IPS-NIHi7 (cell line): ENCODE measurements at regions not wholly inside any gene's neighbourhood (a gene's known extent, or its start where the extent isn't known, plus 50 kb on each side); places are given as distances from the start of the nearest gene placed in this dataset.

Experiments
- DNase-seq: peaks from one replicate; pipeline ENCODE4 v3.0.0; 2012; ENCODE audit warnings: mixed read lengths; ENCODE audit errors: extremely low spot score

DNA sequence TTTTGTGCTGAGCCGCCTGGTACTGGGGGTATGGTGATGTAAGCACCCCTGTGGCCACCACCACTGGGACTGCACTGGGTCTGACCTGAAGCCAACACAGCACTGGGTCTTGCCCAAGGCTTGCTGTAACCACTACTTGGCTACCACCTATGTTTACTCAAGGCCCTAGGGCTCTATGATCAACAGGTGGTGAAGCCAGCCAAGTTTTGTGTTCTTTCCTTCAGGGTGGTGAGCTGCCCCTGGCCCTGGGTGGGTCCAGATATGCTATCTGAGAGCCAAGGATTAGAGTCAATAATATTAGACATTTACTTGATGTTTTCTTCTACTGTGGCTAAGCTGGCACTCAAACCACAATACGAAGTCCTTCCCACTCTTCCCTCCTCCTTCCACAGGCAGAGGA lies 55.1 kb upstream of the PAGE4 start:
- no peak for DNase-seq

DNA sequence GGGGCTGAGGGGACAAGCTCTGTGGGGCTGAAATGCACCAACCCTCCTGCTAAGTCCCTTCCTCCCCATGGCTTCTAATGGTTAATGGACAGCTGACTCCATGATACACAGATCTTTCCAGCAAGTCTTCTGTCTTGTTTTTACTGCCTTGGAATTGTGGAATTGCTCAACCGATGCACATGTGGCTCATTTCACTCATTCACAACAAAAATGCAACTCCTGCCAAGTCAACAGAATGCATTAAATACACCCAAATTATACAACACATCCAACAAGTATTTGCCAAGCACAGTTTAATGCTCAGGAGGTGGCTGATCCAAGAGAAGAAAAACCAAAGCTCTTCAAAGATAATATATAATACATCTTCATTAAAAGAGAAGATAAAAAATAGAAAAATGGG lies 61.9 kb upstream of the PAGE4 start:
- no peak for DNase-seq

DNA sequence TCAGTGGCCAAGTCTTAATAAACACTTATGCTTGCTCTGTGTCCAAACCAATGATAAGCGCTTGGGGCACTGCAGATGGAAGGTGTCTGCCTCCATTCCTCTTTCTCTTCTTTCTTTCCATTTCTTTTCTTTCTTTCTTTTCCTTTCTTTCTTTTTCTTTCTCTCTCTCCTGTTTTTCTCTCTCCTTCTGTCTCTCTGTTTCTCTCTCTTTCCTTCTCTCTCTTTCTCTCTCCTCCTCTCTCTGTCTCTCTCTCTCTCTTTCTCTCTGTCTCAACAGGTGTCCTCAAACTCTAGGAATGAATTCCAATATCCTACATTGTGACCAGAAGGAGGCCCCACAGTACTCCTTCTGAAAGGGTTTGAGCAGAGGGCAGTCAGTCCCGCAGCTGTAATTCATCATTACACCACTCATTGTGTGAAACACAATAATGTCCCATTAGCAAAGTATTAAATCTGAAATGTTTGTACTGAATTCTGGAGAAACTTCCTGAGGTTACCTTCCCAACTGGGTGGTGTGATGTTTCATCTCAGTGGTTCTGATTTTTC lies 66.5 kb upstream of the PAGE1 start:
- DNase-seq = no peak

DNA sequence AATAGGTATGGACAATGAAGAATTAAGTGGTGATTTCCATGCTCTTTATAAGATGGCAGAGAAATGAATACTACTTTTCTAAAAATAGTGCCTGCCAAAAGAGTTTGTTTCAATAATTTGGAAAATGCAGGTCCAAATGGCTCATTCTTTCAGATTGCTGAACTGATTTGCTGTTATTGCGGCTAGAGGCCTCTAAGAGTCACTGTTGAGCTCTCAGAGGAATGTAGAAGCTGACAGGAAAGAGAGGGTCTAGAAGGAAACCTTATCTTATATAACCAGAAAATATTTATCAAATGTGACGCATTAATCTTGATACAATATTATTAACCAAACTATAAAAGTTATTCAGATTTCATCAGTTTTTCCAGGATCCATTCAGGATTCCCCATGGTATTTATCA lies 65.7 kb upstream of the PAGE1 start:
- DNase-seq = peak; percentile 20

DNA sequence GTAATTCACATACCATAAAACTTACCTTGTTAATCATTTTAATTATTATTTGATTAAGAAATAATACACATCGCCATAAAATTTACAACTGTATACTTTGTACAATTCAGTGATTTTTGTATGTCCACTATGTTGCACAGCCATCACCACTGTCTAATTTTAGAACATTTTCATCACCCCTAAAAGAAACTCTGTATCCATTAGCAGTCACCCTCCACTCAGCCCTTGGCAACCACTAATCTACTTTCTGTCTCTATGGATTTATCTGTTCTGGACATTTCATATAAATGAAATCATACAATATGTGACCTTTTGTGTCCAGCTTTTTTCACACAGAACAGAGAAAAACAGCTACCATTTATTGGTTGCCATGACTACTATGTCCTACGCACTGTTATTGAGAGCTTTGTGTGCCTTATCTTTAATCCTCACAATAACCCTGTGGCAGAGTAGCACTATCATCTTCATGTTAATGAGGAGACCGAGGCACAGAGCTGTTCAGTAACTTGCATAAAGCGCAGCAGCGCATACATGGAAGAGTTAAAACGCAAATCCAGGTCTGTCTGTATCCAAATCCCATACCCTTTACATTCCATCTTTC lies 64.6 kb upstream of the PAGE1 start:
- no peak for DNase-seq

DNA sequence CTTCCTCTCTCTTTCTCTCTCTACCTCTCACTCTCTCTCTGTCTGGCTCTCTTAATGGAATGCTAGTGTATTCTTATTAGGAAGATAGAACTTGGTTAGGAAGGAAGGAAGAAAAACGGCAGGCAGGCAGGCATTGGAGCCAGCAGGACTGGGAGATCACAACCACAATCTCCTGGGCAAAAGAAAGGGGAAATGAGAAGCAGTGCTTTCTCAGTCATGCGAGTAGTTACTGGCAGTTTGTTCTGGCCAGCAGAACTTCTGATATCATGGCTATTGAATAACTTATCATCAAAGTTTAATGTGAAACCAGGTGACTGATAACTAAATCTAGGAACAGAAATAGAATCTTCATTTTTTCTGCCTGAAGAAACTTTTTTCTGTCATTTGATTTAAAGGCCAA lies 60.9 kb upstream of the PAGE1 start:
- DNase-seq = no peak

DNA sequence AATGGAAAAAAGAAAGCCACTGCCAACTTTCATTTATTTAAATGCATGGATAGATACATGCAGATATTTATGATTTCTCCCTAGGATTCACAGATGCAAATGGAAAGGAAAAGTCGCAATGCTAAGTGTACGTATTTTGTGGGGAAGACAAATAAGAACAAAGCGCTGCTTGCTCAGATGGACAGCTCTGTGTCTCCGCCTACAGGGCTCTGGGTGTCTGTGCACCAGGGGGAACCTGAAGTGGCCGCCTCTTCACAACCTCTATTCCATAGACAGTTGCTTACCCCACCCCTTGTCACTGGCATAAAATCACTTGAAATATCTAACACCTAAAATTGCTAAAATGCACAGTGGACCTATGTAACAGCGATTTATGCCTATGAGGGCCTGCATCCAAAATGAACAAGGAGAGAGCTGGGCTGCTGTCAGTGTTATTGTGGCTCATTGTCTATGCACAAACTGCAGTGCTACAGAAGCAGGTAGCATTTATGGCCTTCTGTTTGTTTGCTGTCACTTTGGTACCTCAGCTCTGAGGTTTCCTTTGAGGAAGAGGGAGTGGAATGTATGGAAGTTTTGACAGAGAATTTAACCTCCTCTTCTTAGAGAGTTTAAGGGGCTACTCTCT lies 58.6 kb upstream of the PAGE1 start:
- DNase-seq = peak; percentile 34

DNA sequence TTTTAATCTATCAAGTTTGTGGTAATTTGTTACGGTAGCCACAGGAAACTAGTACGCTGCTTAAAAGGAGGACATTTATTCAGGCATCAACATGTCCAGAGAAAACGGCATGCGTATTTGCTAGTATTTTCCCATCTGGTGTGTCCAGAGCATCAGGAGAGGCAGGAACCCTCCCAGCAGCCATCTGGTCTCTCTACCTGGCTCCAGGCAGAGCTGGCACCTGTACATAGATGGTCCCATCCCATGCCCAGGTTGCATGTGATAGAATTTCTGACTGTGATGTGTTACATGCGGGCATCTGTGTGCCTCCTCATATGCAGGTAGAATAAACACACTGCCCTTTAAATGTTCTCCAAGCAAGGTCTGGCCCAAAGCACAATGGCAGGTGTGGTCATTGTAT lies 57.9 kb upstream of the PAGE1 start:
- DNase-seq = no peak

DNA sequence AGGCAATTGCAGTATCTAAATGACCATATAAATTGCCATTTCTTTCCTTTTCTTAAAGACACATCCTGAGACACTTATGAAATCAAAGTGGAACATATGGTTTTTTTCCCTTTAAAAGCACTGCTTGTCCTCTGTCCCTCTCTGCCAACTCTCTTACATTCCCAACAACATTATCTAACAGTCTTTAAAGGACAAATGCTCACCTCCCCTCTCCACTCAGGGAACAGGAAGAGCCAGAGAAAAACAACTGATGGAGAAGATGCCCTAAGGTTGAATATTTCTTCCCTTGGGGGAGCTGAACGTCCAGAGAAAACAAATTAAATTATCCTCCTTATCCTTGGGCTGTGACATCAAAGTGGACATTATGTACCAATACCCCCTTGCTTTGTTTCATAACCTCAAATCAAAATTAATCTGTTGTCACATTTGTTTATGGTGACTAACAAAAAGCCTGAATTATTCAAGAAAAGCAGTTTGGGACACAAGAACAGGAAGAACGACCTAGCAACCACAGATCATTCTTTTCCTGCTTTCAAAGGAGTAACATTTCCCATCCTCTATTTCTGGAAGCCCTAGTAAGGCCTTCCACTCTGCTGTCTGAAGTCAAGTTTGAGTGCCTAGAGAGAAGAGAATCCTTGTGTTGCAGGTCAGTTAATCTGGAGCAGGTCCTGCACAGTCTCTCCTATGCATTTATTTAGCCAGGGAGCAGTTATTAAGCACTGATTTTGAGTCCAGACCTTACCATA lies 52.6 kb upstream of the PAGE1 start:
- DNase-seq = no peak

DNA sequence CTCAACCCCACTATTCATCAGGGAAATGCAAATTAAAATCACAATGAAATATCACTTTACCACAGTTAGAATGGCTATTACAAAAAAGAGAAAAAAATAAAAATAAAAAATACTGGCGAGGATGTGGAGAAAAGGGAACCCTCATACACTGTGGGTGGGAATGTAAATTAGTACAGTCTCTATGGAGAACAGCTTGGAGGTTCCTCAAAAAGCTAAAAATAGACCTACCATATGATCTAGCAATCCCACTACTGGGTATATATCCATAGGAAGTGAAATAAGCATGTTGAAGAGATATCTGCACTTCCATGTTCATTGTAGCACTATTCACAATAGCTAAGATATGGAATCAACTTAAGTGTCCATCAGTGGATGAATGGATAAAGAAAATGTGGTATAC lies 50.5 kb upstream of the PAGE1 start:
- no peak for DNase-seq
